GM18867 (cell line): ENCODE measurements at regions not wholly inside any gene's neighbourhood (a gene's known extent, or its start where the extent isn't known, plus 50 kb on each side); places are given as distances from the start of the nearest gene placed in this dataset.

Source experiments
- ATAC-seq: cut with Tn5 transposase; IDR thresholded peaks from one replicate; pipeline ENCODE4 v1.9.1; 2021; ENCODE audit warnings: mild to moderate bottlenecking, moderate library complexity; ENCODE audit not compliant: unreplicated experiment

DNA sequence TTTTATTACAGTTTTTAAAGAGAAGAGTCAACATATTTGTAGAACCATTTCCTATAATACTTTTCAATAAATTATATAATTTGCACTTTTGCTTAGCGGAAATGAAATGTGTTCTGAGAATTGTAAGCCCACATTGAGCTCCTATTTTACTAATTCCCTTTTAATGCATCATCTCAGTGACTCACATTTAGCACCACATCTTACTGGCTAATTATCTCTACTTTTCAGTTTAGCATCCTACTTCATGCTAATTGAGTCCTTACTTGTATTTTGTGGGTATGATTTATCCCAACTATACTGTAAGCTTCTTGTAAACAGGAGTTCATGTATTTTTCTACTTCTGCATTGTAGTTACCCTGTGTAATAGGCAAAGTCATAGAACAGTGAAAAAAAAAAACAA, 67.5 kb downstream of the TMX1 start:
- no peak for ATAC-seq

DNA sequence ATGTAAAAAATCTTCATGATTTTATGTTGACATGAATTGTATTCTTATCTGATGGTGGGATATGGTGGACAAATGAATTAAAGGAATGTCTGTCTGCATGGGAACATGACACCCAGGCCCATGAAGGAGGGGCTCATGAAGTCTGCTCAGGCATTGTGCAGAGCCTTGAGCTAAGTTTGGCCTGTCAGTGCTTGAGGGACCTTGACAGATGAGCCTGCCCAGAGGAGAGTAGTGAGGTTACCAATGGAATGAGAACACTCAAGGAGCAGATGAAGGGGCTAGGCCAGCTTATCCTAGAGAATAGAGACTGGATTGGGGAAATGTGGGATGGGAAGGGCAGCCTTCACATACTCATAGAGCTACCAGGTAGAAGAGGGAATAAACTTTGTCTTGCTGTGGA, 68.8 kb downstream of the TMX1 start:
- no peak for ATAC-seq

DNA sequence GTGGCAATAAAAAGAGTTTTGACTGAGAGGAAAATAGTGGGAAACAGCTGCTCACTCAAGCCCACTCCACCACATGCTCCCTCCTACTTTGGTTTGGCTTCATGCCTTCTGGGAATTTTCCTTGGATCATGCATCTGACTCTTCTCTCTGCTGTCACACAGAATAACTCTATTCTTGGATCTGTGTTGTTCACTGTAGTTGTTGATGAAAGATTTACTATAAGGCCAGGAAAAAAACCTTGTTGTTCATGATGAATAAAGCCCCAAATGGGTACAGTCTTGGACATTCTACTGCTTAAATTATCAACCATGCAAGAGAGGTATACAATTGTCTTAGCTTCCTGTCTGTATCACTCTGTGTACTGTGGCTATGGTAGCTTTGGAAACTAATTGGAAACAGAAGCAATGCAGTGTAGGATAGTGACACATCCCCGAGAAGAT, 70.5 kb downstream of the TMX1 start:
- ATAC-seq = no peak

- ATAC-seq = no peak
Observed at GRCh38 chr14:51314321-51315015, 74.4 kb downstream of the TMX1 start.

- no peak for ATAC-seq
Observed at GRCh38 chr14:51317373-51317772, 77.3 kb downstream of the TMX1 start.

DNA sequence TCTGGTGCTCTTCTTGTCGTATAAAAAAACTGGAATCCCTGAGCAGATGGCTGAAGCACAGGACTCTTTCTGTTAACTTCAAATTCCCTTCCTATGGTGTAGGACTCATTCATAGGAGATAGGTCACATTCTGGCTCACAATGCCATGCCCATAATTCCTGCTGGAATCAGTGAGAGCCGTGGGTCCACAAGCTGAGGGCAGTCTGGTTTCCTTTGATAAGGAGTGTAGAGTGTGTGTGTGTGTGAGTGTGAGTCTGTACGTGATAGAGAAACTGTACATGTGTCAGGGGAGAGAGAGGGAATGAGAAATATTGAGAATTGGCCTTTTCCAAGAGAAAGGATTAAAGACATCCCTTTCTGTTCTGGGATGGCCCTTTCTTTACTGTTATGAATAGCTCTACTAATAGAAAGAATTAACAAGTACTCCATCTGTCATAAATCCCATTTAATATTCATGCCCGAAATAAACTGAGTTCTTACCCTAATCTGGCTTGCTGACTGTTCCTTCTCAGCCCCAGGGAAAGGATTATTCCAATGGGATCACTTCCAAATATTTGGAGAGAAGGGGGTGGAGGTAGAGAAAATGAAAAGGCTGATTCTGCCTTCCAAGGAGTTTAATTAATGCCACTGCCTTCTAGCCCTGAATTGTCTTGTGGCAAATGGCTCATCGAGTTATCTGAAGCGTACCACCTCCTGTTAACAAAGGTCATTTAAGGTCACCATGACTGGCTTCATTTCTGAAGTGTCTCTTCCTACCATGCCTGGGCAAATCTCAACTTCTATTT, 79.0 kb downstream of the TMX1 start:
- no peak for ATAC-seq

GRCh38 chr14:51321036-51321435, 81.0 kb downstream of the TMX1 start:
- ATAC-seq = no peak

DNA sequence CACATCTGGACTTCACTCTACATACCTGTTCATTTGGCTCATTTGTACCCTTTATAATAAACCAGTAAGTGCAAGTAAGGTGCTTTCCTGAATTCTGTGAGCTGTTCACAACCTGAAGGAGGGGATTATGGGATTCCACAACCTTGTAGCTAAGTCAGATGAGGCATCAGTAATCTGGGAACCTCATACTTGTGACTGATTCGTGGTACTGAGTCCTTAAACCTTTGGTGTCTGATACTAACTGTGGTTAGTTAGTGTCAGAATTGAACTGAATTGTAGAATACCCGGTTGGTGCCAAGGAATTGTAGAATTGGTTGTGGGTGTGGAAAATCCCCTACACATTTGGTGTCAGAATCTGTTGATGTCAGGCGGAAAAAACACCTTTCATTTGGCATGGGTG, 83.4 kb downstream of the TMX1 start:
- ATAC-seq = no peak

DNA sequence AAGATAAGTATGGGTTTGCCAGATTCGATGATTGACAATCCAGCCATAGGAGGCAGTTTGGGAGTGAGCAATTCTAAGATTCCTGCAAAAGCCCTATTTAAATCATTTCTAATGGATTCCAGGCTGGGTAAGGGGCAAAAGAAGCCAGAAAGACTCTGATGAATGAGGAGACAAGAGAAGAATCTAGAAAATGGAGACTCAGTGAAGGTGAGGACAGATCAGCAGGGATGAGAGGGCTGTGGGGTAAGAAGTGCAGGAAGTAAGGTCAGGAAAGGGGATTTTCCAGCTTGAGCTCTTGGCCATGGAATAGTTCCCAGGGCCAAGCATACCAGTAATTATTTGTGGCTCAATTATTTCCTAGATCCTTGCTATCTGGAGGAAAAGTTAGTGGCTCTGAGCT, 87.3 kb downstream of the TMX1 start:
- ATAC-seq = no peak

DNA sequence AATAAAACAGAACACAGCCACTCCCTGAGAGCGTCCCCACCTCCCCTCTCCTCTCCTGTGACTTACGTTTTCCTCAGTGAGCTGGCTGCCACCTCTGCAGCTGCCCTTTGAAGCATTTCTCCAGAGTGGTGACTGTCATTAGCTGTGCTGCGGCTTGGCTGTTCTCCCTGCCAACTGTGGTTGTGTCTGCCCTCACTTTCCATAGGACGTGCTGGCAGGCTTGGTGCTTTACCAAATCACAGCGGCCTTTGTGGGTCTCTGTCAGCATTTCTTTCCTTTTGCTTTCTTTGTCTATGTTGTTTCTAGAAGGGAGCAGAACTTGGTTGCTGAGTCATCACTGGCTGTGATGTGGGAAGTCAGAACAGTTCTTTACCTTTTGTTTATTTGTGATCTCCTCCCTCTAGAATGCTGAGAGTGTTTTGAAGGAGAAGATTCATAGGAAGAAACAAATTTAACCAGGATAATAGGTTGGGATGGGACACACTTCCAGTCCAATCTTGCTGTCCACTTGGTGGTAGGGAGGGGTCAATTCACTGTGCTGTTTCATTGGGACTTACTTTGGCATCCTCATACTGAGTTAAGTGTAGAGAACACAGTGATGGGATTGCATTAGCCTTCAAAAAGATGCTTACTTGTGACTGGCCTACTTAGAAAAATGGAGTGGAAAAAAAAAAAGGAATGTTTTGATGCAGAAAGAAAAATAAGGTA, 88.2 kb downstream of the TMX1 start:
- ATAC-seq = no peak

DNA sequence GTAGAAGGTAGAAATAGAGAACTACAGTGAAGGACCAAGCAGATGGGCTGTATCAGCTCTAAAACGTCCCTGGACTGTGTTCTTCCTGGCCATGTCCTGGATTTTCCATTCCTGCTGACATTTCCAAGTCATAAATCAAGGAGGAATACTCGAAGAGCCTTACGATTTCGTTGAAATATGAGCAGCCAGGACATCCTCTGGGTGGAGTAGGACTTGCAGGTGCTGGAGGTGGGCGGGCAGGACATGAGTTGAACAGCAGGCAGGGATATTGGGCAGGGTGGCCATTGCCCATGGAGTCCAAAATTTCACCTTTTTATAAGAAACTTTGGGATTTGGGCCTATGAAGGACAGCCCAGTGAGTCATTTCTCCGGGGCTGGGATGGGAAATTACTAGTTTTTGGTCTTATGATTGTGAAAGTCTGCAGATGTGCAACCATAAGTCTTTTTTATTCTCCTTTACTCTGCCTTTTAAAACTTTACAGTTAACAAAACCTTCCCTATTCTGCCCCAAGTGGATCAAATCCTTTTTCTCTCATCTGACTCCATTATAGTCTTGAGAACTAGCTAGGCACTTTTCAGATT, 88.8 kb downstream of the TMX1 start:
- ATAC-seq = no peak

DNA sequence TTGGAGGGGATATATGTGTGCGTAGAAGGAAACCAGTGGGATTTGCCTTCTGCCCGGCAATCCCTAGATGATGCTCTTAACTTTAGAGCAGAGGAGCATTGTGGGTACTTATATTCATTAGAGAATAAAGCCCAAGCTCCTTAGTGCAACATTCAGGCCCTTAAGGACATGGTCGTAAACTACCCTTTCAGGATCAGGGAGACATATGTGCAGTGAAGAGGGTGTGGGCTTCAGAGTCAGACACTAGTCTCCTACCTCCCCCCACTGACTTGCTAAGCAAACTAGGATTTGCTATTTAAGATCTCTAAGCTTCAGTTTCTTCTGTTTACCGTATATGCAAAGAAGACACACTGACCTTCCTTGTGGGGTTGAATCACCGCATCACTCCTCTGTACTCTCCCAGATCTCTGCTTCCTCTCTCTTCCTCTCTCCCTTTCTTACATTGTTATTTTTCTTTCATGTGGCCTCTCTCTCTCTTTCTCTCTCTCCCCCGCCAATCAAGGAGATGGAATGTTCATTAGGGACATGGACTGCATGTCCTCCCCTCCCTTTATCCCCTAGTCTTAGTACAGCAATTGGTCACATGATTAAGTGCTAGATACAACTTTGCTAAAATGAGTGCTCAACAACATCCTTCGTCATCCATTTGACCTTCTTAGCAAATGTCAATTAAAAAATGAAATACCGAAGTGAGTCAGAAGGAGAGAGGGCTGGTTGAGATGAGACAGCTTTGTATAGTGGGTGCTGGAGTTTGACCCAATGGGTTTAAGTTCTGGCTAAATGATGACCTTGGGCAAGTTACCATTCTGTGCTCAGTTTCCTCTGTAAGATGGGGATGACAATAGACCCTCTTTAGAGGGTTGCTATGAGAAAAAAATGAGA, 91.7 kb downstream of the TMX1 start:
- no peak for ATAC-seq

- no peak for ATAC-seq
Observed at GRCh38 chr14:51333299-51333698, 93.3 kb downstream of the TMX1 start.

DNA sequence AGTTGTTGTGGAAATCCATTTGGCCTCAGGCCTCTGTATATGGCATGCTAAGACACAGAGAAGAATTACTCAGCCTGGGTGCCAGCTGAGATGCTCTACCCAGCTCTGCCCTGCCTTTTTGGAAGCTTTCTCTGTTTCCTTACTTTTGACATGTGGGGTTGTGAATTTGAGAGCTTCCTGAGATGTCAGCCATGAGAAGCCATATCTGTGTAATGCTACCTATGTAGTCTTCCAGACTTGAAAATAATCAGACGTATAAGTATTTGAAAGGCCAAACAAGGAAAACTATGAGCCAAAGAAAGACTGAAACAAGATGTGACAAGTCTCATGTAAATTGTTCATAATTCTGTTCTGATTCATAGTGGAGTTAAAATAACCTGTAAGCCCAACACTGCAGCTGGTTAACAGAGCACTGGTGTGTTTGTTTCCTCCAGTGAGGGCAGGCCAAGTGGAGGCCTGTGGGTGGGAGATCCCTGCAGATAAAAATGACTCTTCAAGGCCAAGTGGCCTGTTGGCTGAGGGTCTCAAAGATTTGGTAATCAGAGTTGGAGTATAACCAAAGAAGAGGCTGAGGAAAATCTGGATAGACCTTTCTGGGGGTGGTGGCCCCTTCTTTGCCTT, 94.0 kb downstream of the TMX1 start:
- no peak for ATAC-seq

- no peak for ATAC-seq
Observed at GRCh38 chr14:51334566-51334965, 94.5 kb downstream of the TMX1 start.

GRCh38 chr14:51335531-51335930, 95.5 kb downstream of the TMX1 start:
- ATAC-seq = no peak

- ATAC-seq = no peak
Observed at GRCh38 chr14:51335961-51336723, 96.1 kb downstream of the TMX1 start.

GRCh38 chr14:51336734-51337133, 96.7 kb downstream of the TMX1 start:
- no peak for ATAC-seq

- ATAC-seq = no peak
Observed at GRCh38 chr14:51337520-51337919, 97.5 kb downstream of the TMX1 start.
